ENCODE measurements at regions not wholly inside any gene's neighbourhood (a gene's known extent, or its start where the extent isn't known, plus 50 kb on each side); places are given as distances from the start of the nearest gene placed in this dataset.
A peak's percentile ranks its signal among the peaks of the same experiment; 100 is the strongest.
"Not testable (repeated sequence)": the region's sequence is repeated elsewhere in the genome, so short reads cannot be mapped to it uniquely, and the experiment has no call there.

- no peak for DNase-seq (ENCODE audit: low read depth in 1 of 2, low spot score in 1 of 2)
Observed at GRCh38 chr4:43089730-43090129, 197.2 kb downstream of the GRXCR1 start.

GRCh38 chr4:43103048-43103447 lies 210.5 kb downstream of the GRXCR1 start:
- DNase-seq (ENCODE audit: low read depth in 1 of 2, low spot score in 1 of 2): no peak

- DNase-seq (ENCODE audit: low read depth in 1 of 2, low spot score in 1 of 2): no peak
Observed at GRCh38 chr4:43112139-43112538, 219.6 kb downstream of the GRXCR1 start.

GRCh38 chr4:43113196-43113595 lies 220.7 kb downstream of the GRXCR1 start:
- DNase-seq (ENCODE audit: low read depth in 1 of 2, low spot score in 1 of 2): no peak

GRCh38 chr4:43126595-43126994 lies 234.1 kb downstream of the GRXCR1 start:
- no peak for DNase-seq (ENCODE audit: low read depth in 1 of 2, low spot score in 1 of 2)

GRCh38 chr4:43130228-43131021 lies 237.9 kb downstream of the GRXCR1 start:
- DNase-seq (ENCODE audit: low read depth in 1 of 2, low spot score in 1 of 2): no peak

- DNase-seq (ENCODE audit: low read depth in 1 of 2, low spot score in 1 of 2): peak in 1 of 2 donors; percentile 3
Observed at GRCh38 chr4:43132010-43132582, 239.6 kb downstream of the GRXCR1 start.

GRCh38 chr4:43133566-43133965 lies 241.1 kb downstream of the GRXCR1 start:
- no peak for DNase-seq (ENCODE audit: low read depth in 1 of 2, low spot score in 1 of 2)

GRCh38 chr4:43136752-43137151 lies 244.2 kb downstream of the GRXCR1 start:
- no peak for DNase-seq (ENCODE audit: low read depth in 1 of 2, low spot score in 1 of 2)

- DNase-seq (ENCODE audit: low read depth in 1 of 2, low spot score in 1 of 2): no peak
Observed at GRCh38 chr4:43146198-43146597, 253.7 kb downstream of the GRXCR1 start.

- DNase-seq (ENCODE audit: low read depth in 1 of 2, low spot score in 1 of 2): no peak
Observed at GRCh38 chr4:43148481-43148880, 256.0 kb downstream of the GRXCR1 start.

GRCh38 chr4:43163101-43163792 lies 270.7 kb downstream of the GRXCR1 start:
- DNase-seq (ENCODE audit: low read depth in 1 of 2, low spot score in 1 of 2): no peak

- no peak for DNase-seq (ENCODE audit: low read depth in 1 of 2, low spot score in 1 of 2)
Observed at GRCh38 chr4:43189741-43190140, 297.2 kb downstream of the GRXCR1 start.

GRCh38 chr4:43212576-43212975 lies 320.1 kb downstream of the GRXCR1 start:
- not testable (repeated sequence) for DNase-seq (ENCODE audit: low read depth in 1 of 2, low spot score in 1 of 2)

GRCh38 chr4:43223820-43224219 lies 331.3 kb downstream of the GRXCR1 start:
- no peak for DNase-seq (ENCODE audit: low read depth in 1 of 2, low spot score in 1 of 2)

- DNase-seq (ENCODE audit: low read depth in 1 of 2, low spot score in 1 of 2): no peak
Observed at GRCh38 chr4:43224559-43224958, 332.0 kb downstream of the GRXCR1 start.

- no peak for DNase-seq (ENCODE audit: low read depth in 1 of 2, low spot score in 1 of 2)
Observed at GRCh38 chr4:43233321-43233720, 340.8 kb downstream of the GRXCR1 start.

GRCh38 chr4:43234626-43235415 lies 342.3 kb downstream of the GRXCR1 start:
- DNase-seq (ENCODE audit: low read depth in 1 of 2, low spot score in 1 of 2): no peak

GRCh38 chr4:43238008-43238407 lies 345.5 kb downstream of the GRXCR1 start:
- DNase-seq (ENCODE audit: low read depth in 1 of 2, low spot score in 1 of 2): no peak

GRCh38 chr4:43238585-43238984 lies 346.1 kb downstream of the GRXCR1 start:
- no peak for DNase-seq (ENCODE audit: low read depth in 1 of 2, low spot score in 1 of 2)

GRCh38 chr4:43241104-43241503 lies 348.6 kb downstream of the GRXCR1 start:
- DNase-seq (ENCODE audit: low read depth in 1 of 2, low spot score in 1 of 2): no peak
